GM18499 (cell line): ENCODE measurements at regions not wholly inside any gene's neighbourhood (a gene's known extent, or its start where the extent isn't known, plus 50 kb on each side); places are given as distances from the start of the nearest gene placed in this dataset.
"Not testable (repeated sequence)": the region's sequence is repeated elsewhere in the genome, so short reads cannot be mapped to it uniquely, and the experiment has no call there.

Source experiments
- ATAC-seq: cut with Tn5 transposase; IDR thresholded peaks from one replicate; pipeline ENCODE4 v1.9.1; 2021; ENCODE audit warnings: moderate number of reproducible peaks; ENCODE audit not compliant: insufficient read depth, unreplicated experiment

DNA sequence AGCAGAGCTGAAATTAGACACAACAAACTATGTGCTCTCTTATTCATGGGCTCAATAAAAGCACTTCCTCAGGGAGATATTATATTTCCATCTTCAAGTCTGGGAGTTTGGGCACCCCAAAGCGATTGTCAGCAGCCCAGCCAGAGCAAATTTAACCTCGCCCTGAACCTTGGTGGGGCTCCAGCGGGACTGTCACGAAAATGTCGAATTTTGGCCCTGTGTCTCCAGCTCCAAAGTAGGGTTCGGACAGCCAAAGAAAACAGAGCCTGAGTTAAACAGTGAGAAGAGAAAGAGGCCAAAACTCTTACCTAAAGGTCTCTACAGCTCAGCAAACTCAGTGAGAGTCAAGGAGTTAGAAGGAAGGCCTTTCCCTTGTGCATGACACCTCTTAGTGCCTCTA, 432.9 kb downstream of the SPATA31D1 start:
- no peak for ATAC-seq

DNA sequence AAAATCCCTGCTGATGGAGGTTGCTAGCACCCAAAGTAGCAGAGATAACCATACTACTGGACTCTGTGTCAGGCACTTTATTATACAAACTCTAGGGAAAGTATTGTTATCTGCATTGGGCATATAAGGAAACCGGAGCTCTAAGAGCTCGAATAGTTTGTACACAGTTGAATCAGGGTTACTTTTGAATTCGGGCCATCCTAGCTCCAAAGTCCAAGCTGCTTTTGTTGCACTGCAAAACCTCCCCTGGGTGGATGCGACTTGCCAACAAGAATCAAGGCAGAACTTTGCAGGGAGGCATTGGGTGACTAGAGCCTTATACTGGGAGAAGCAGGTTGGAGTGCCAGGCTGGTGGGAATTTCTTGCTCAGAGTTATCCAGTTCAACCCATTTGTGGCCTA, 435.1 kb downstream of the SPATA31D1 start:
- no peak for ATAC-seq

DNA sequence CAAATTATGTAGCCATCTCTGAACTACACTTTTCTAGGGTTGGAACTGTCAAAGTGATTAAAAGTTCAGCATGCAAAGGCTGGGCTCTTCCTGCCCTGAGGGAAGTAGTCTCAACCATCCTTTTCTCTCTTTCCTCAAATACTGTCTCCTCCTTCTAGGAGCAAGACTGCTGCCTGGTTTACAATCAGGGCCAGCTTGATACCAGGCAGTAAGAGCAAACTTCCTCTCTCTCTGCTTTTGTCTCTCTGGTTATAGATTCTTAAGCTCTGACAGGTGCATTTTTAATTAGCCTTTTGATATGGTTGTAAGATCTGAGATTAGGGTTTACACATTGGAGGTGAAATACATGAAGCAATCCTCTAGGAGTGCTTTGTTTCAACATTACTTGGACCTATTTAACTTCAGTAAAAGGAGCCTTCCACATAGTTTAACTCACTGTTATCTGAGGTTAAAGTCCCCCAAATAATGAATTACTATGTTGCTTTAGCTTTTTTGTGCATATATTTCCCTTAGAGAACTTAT, 436.1 kb downstream of the SPATA31D1 start:
- ATAC-seq = no peak

DNA sequence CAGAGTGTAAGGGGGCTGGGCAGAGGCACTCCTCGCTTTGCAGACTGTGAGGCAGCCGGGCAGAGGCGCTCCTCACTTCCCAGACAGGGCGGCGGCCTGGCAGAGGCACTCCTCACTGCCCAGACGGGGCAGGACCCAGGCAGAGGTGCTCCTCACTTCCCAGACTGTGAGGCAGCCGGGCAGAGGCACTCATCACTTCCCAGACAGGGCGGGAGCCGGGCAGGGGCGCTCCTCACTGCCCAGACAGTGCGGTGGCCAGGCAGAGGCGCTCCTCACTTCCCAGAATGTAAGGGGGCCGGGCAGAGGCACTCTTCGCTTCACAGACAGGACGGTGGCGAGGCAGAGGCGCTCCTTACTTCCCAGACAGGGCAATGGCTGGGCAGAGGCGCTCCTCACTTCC, 442.5 kb downstream of the SPATA31D1 start:
- no peak for ATAC-seq

DNA sequence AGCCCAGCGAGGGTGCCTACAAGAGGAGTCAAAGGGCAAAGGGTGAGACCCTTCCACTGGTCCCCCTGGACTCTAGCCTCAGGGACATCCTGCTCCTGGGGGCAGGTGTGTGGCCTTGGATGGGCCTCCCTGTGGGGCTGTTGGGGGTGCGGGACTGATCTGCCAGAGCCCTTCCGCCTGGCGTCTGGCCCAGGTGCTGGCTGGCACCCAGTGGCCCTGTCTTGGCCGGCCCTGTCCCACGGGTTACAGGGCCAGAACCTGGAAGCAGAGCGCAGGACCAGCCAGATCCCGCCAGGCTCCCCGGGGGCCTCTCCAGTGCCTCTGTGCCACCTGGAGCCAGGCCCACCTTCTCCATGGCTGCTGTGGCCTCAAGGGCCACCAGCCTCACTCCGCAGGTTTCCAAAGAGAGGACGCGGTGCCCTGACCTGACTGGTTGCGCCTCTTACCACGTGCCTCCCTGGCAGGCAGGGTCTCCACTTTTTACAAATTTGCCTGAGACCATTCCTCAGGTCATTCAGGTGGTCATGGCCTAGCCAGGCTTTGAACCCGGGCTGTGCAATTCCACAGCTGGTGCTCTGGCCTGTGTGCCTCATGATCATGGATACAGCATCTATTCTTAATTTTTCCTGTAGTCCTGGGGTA, 444.8 kb downstream of the SPATA31D1 start:
- ATAC-seq = not testable (repeated sequence)

DNA sequence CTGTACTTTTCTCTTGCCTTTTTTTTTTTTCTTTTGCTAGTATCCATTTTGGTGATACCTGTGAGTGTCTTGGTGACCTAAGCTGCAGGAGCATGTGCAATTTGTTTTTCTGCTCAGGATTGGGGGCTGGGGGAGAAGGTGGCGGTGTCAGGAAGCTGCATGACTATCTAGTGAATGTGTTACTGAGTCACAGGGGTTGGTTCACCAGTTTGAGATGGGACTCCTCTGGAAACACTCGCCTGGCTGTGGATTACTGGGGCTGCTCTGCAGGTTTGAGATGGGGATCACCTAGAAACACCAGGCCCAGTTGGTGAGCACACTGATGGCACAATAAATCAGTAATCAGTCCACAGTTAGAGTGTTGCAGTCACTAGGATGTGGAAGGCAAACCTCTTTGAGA, 447.9 kb downstream of the SPATA31D1 start:
- no peak for ATAC-seq

DNA sequence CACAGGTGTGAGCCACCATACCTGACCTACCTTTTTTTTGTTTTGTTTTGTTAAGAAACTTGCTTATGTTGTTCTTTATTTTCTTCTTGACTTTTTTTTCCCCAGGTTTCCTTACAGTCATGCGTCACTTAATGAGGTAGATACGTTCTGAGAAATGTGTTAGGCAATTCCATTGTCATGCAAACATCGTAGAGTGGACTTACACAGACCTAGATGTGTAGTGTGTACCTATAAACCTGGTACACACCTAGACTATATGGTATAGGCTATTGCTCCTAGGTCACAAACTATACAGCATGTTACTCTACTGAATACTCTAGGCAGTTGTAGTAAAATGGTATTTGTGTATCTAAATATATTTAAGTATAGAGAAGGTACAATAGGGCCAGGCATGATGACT, 448.6 kb downstream of the SPATA31D1 start:
- not testable (repeated sequence) for ATAC-seq

DNA sequence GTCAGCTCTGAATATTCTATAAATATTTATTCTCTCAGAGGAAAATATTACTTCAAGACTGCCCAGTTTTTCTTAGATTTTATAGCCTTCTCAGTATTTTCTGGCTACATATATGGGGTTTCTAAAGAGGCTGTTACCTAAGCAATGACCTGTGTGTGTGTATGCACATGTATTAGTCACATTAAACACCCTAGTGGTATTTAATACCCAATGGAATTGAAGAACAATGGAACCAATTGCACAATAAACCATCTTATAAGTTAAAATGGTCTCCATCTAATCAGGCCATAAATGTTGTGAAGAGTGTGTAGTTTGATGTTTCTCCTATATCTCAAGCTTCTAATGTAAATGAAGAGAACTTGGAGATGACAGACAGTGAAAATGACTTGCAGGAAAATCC, 450.0 kb downstream of the SPATA31D1 start:
- ATAC-seq = no peak

DNA sequence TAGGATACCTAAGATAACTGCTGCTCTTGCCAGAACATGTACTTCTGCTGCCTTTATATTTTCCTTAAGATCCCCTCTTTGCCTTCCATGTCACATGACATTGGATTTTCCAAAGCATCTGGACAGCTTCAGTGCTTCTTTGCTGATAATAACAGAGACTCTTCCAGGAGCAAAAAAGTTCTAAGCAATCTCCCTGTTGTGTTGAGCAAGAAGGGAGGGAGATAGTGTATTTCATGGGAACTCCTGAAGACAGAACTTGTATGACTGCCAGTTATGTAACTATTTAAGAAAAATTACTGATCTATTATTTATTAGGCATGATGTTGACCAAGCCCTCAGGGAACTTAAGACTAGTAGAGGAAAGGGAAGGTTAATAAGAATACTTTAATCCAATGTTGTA, 454.7 kb downstream of the SPATA31D1 start:
- no peak for ATAC-seq

DNA sequence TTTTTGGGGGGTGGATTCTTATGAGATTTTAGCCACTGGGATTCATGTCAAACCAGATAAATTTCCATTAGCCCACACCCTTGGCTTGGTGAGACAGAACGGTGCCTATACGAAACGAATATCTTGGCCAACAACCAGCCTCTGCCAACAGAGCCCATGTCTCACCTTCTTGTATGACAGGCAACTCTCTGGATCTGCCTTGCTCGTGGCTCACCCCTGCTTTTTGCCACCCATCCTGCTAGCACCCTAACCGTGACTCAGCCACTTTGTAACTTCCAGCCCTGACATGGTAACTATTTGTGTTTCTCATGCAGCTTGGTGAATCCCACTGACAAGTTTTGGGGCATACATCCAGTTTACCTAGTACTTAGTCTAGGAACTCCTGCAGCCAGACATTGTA, 457.0 kb downstream of the SPATA31D1 start:
- no peak for ATAC-seq

DNA sequence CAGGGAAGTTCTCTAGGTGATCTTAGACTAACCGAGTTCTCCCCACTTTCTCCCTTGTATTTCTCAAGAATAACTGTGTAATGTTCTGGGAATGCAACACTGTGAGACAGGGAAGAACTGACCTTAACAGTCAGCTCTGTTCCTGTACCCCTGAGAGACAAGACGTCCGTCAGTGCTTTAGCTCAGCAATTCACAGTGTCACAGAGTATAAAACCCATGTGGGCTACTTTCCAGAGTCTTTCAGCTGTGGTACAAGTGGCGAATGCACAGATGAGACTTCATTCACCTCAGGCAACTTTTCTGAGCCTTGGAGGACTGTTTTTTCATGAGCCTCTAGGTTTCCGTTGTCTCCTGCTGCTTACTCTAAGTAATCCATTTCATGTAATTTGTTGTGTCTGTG, 458.8 kb downstream of the SPATA31D1 start:
- ATAC-seq = no peak

DNA sequence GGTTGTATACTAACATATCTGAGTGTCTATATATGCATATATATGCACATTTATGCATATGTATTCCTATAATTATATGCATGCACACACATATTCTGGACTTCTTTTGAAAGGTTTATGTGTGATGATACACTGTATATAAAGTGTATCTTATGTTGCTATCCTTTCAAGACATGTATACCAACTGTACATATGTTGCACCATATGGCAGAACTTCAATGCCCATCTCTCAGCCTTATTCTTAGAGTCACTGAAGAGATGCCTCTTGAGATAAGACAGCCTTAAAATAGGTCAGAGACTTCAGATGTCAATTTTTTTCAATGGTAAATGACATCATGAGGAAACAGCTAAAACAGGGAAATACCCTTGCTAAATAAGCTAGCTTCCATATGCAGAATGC, 461.4 kb downstream of the SPATA31D1 start:
- ATAC-seq = no peak

DNA sequence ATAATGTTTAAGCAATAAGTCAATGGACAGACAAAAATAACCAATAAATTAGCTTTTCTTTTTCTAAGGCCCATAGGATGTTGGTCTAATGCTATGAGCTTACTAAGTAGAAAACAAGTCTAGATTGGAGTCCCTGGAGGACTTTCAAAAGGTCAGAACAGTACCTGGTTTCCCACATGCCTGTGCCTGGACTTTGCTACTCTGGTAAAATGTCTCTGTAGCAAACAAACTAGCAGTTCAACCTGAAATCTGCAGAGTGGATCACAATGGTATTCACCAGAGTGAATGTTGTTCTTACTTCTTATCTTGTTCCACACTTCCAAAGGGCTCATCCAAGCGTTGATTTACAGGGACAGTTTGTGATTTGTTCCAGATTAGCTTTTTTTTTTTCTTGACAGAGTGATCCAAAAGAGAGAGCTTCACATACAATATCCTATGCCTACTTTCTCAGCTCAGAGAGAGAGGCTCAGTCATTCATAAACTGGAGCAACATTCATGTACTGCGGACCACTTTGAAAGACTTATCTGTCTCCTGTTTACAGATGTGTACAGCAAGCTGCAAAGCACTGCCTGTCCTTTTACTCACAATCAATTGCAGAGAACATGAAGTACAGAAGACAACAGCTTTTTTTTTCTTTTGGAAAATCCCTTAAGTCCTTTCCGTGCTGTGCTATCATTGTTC, 466.1 kb downstream of the SPATA31D1 start:
- ATAC-seq = no peak

DNA sequence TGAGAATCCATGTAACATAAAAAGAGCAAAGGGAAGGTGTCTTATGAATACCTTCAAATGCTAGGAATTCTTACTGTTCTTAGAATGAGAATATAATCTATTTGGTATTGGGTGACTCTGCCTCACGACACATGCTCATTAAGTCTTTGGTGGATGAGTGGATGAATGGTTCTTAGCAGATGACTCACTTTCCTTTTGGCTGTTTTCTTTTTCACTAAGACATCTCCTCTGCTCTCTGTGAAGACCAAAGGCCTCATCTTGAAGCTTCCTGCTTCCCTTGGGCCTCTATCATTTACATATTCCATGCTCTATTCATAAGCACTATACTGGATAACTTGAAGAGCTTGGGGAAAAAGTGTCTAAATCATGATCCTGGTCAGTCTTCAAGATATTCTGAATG, 468.1 kb downstream of the SPATA31D1 start:
- no peak for ATAC-seq

DNA sequence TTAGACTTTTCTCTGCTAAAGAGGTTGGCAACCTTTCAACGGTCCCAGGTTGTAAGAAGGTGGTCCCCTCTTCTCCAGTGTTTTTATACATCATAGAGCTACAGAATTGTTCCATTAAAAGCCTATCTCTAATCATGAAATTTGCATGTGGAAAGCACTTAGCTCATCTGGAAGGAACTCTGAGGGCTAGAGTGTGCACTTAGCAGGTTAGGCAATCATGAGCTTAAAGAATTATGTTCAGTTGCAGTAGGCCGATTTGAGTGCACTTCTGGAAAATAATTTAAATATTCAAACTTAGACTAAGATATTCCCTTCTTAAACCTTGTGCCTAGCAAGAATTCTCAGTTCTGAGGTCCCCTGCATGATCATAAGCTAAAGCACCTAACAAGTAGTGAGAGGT, 468.7 kb downstream of the SPATA31D1 start:
- no peak for ATAC-seq

DNA sequence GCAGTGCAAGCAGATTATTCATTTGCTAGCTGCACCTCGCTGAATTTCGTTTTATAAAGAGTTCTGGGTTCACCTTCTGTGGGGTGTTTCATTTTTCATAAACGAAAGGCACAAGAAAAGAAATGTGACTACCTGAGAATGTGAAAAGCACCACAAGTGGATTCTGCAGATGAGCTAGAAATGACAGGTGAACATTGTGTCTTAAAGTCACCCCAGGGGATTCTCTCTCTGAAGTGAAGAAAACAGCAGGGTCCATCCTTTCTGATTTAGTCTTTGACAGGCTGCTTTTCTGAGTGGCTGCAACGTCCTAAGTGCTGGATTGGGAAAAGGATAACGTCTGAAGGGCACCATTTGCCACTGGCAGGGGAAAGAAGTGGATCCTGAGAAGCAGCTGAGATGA, 469.3 kb downstream of the SPATA31D1 start:
- ATAC-seq = no peak

DNA sequence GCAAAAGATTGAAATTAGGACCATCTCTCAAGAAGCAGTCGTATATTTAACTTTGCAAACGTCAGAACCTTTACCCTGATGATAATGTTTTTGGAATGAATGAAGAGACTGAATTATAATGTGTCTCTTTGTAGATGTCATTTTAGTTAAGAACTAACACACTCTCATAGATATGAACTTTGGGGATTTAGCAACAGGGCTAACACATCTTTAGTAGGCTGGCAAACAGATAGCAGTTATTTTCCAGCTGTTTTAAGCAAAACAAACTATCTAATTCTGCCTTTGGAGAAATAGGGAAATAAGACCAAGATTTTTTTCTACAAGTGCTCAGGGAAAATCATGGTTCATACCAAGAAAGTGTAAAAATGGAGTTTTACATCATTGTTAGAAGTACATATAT, 469.7 kb downstream of the SPATA31D1 start:
- ATAC-seq = no peak

DNA sequence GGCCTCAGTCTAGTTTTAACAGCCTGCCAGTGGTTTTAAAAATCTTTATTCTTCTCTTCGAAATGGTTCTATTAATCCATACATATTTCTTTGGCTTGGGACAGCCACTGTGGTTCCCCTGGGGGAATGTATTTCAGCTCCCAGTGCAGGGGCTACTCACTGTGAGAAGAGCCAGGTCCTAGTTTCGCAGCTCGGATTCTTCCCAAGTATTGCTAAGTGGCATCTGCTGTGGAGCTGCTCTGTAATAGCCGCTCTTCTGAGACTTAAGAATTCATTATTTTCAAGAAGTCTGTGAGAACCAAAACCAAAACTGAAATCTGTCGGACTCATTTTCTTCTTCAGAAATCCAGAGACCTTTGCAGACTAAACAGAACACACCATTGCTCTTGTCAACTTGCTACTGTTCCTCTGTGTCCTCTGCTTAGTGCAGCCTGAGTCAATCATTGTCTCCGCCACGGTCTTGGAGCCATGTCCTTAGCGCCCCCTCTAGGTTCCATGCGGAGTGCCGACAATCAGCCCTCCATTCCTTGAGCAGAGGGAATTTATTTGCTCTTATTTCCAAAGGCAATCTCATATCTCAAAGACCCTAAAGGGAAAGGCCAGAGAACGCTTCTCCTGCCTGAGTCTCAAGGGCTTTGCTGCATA, 478.2 kb downstream of the SPATA31D1 start:
- no peak for ATAC-seq

DNA sequence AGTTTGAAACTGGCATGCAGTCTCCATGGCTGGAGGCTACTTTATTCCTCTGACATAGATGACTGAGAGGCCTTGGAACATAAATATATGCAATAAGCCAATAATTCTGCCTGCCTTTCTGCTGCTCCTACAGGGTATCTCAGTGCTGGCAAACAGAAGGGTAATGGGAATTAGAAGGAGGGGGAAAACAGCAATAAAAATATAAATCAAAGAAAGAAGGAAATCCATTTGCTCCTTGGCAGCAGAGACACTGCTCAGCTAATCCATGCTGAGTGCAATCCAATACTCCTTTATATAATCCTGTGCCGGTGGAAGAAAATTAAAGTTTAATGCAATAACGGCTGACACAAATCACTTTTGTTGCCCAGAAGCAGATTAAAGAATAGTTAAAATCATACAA, 478.9 kb downstream of the SPATA31D1 start:
- ATAC-seq = no peak

DNA sequence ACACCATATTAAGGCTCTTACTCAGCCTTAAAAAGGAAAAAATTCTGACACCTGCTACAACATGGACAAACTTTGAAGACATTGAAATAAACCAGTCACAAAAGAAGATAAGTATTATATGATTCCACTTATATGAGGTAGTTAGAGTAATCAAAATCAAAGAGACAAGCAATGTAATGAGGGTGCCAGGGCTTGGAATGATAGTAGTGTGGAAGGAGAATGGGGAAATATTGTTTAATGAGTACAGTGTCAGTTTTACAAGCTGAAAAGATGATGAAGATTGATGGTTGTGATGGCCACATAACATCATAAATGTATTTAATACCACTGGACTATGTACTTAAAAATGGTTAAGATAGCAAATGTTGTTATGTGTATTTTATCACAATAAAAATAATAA, 485.7 kb downstream of the SPATA31D1 start:
- ATAC-seq = no peak

DNA sequence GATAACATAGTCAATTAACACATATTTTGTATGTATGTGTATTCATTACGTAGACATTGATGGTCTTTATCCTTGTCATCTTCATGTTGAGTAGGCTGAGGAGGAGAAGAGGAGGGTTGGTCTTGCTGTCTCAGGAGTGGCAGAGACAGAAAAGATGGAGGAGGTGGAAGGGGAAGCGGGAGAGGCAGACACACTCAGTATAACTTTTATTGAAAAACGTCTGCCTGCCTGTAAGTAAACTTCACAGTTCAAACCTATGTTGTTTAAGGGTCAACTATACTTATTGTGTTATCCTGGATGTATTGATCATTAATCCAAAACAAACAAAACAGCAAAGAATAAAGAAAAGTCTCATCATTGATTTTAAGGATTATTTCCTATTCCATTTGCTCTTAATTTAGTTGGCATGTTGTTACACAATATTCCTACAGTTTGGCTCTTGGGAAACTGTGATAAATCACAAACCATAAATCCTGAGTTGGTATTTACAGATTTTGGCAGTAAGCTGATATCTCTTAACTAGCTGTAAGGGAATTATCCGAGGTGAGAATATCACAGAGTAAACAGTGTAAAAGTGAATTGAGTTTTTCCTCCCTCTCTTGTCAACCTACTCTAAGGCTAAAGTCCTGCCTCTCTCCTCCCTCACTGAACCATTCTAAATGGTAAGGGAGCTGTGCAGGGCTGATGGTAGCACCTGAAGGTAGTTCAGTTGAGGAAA, 487.2 kb downstream of the SPATA31D1 start:
- ATAC-seq = no peak
